ENCODE measurements at regions not wholly inside any gene's neighbourhood (a gene's known extent, or its start where the extent isn't known, plus 50 kb on each side); places are given as distances from the start of the nearest gene placed in this dataset.

DNA sequence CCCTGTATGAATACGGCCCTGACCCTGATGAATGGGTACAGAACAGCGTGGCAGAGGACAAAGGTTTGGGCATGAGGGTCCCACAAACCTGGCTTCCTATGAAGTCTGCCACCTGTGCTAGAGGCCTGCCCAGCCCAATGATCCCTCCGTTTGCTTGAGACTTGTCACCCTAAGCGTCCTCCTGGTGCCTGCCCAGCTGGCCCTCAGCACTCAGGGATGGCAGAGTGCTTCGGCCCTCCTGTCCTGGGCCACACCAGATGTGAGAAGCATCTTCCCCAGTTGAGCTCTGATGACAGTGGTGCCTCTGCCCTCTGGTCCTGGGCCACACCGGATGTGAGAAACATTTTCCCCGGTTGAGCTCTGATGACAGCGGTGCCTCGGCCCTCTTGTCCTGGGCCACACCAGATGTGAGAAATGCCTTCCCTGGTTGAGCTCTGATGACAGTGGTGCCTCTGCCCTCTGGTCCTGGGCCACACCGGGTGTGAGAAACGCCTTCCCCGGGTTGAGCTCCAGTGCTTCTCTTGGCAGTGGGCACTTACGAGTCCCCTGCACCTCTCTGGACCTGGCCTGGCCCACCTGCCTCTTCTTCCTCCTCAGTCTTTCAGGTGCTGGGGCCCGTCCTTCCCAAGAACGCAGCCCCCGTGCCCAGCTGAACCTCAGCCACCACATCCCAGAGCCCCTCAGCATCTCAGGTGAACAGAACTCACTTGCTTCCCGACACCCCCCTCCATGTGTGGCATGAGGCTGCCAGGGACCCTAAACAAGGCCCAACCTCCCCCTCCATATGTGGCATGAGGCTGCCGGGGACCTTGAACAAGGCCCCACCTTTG, 253.1 kb upstream of the IRX1 start (continued):
- TF ChIP-seq, protein P1, sequence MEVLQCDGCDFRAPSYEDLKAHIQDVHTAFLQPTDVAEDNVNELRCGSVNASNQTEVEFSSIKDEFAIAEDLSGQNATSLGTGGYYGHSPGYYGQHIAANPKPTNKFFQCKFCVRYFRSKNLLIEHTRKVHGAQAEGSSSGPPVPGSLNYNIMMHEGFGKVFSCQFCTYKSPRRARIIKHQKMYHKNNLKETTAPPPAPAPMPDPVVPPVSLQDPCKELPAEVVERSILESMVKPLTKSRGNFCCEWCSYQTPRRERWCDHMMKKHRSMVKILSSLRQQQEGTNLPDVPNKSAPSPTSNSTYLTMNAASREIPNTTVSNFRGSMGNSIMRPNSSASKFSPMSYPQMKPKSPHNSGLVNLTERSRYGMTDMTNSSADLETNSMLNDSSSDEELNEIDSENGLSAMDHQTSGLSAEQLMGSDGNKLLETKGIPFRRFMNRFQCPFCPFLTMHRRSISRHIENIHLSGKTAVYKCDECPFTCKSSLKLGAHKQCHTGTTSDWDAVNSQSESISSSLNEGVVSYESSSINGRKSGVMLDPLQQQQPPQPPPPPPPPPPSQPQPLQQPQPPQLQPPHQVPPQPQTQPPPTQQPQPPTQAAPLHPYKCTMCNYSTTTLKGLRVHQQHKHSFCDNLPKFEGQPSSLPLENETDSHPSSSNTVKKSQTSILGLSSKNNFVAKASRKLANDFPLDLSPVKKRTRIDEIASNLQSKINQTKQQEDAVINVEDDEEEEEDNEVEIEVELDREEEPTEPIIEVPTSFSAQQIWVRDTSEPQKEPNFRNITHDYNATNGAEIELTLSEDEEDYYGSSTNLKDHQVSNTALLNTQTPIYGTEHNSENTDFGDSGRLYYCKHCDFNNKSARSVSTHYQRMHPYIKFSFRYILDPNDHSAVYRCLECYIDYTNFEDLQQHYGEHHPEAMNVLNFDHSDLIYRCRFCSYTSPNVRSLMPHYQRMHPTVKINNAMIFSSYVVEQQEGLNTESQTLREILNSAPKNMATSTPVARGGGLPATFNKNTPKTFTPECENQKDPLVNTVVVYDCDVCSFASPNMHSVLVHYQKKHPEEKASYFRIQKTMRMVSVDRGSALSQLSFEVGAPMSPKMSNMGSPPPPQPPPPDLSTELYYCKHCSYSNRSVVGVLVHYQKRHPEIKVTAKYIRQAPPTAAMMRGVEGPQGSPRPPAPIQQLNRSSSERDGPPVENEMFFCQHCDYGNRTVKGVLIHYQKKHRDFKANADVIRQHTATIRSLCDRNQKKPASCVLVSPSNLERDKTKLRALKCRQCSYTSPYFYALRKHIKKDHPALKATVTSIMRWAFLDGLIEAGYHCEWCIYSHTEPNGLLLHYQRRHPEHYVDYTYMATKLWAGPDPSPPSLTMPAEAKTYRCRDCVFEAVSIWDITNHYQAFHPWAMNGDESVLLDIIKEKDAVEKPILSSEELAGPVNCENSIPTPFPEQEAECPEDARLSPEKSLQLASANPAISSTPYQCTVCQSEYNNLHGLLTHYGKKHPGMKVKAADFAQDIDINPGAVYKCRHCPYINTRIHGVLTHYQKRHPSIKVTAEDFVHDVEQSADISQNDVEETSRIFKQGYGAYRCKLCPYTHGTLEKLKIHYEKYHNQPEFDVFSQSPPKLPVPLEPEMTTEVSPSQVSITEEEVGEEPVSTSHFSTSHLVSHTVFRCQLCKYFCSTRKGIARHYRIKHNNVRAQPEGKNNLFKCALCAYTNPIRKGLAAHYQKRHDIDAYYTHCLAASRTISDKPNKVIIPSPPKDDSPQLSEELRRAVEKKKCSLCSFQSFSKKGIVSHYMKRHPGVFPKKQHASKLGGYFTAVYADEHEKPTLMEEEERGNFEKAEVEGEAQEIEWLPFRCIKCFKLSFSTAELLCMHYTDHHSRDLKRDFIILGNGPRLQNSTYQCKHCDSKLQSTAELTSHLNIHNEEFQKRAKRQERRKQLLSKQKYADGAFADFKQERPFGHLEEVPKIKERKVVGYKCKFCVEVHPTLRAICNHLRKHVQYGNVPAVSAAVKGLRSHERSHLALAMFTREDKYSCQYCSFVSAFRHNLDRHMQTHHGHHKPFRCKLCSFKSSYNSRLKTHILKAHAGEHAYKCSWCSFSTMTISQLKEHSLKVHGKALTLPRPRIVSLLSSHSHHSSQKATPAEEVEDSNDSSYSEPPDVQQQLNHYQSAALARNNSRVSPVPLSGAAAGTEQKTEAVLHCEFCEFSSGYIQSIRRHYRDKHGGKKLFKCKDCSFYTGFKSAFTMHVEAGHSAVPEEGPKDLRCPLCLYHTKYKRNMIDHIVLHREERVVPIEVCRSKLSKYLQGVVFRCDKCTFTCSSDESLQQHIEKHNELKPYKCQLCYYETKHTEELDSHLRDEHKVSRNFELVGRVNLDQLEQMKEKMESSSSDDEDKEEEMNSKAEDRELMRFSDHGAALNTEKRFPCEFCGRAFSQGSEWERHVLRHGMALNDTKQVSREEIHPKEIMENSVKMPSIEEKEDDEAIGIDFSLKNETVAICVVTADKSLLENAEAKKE (CRISPR knock-in tag; IDR thresholded peaks at IDR 0.05): no peak
- TF ChIP-seq CREB1 (CRISPR knock-in tag; IDR thresholded peaks at IDR 0.05; ENCODE audit: low read depth): no peak
- TF ChIP-seq ZNF114 (CRISPR knock-in tag; IDR thresholded peaks at IDR 0.05): no peak
- TF ChIP-seq, protein P2, sequence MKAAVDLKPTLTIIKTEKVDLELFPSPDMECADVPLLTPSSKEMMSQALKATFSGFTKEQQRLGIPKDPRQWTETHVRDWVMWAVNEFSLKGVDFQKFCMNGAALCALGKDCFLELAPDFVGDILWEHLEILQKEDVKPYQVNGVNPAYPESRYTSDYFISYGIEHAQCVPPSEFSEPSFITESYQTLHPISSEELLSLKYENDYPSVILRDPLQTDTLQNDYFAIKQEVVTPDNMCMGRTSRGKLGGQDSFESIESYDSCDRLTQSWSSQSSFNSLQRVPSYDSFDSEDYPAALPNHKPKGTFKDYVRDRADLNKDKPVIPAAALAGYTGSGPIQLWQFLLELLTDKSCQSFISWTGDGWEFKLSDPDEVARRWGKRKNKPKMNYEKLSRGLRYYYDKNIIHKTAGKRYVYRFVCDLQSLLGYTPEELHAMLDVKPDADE (IDR thresholded peaks at IDR 0.05): no peak

DNA sequence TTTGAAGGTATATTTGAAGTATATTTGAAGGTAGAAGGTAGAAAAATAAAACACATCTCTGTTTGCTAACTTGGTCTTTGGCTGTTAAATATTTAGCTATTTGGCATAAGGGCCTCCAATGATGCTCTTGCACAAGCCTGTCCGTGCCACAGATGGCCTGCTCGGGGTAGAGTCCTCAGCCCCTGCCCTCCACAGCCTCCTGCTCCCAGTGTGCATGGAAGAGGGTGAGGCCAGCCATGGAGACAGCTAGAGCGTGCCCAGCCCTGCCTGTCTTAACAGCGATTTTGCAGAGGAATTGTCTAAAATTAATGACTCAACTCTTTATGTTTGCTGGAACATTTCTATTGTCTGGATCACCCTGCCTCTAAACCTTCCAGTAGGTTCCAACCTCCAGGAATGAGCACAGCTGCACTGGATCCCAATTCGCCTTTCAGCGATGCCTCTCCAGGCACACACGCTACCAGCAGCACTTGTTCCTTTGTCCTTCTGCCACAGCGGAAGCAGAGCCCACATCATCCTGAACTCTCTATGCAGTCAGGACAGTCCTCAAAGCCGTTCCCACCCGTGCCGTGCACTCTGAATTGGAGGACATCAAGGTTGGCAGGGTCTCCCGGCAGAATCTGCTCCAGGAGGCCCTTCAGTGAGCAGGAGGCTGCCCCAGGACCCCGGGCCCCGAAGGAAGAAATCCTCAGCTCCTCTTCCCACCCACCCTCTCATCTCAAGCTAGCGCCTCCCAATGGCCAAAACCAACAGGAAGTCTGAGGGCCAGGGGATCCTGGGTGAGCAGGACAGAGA, 254.0 kb upstream of the IRX1 start:
- no peaks in the 10 kb centered on the region for H3K79me2 ChIP-seq (replicated peaks; ENCODE audit: insufficient read depth)
- Mint-ChIP-seq H3K9me3 (no peaks in the 10 kb centered on the region; the same call in 2 of the 3 replicates), H3K27ac (no peak overlapping the region), H3K4me3 (no peak overlapping the region), H3K4me1 (no peaks in the 10 kb centered on the region), H3K27me3 (ENCODE audit: insufficient read depth, low read depth, poor library complexity) (peaks cover 3% of the 10 kb centered on the region), H3K36me3 (ENCODE audit: low read depth) (no peaks in the 10 kb centered on the region)
- no peaks in the 10 kb centered on the region for H3K4me1 ChIP-seq (ENCODE audit: insufficient read depth)
- no peak for TF ChIP-seq NANOG (IDR thresholded peaks at IDR 0.05; ENCODE audit: borderline replicate concordance)
- no peak for TF ChIP-seq JUNB (IDR thresholded peaks at IDR 0.05; ENCODE audit: unreplicated experiment)
- TF ChIP-seq, protein P3, sequence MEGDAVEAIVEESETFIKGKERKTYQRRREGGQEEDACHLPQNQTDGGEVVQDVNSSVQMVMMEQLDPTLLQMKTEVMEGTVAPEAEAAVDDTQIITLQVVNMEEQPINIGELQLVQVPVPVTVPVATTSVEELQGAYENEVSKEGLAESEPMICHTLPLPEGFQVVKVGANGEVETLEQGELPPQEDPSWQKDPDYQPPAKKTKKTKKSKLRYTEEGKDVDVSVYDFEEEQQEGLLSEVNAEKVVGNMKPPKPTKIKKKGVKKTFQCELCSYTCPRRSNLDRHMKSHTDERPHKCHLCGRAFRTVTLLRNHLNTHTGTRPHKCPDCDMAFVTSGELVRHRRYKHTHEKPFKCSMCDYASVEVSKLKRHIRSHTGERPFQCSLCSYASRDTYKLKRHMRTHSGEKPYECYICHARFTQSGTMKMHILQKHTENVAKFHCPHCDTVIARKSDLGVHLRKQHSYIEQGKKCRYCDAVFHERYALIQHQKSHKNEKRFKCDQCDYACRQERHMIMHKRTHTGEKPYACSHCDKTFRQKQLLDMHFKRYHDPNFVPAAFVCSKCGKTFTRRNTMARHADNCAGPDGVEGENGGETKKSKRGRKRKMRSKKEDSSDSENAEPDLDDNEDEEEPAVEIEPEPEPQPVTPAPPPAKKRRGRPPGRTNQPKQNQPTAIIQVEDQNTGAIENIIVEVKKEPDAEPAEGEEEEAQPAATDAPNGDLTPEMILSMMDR (conservative IDR thresholded peaks at IDR 0.05; ENCODE audit: low read depth in 2 of 2): peak in 1 of 2 experiments; percentile 44; a peak in 3 of 4 replicates
- no peaks in the 10 kb centered on the region for H3K27me3 ChIP-seq (ENCODE audit: insufficient read depth)
- DNase-seq (ENCODE audit: low spot score): peak; percentile 9
- no peak overlapping the region for H3K4me2 ChIP-seq
- no peaks in the 10 kb centered on the region for H4K20me1 ChIP-seq (replicated peaks; ENCODE audit: insufficient read depth)
- no peaks in the 10 kb centered on the region for H3K9me2 ChIP-seq (ENCODE audit: insufficient read depth)
- no peak; the same call in 2 of the 3 replicates for ATAC-seq
- no peak overlapping the region; the same call in 1 of the 2 replicates for H2AFZ ChIP-seq
- no peak overlapping the region for H3K4me3 ChIP-seq
- no peak overlapping the region for H3K27ac ChIP-seq (ENCODE audit: low read depth)
- H3K36me3 ChIP-seq (ENCODE audit: insufficient read depth): no peaks in the 10 kb centered on the region
- H3F3A ChIP-seq (replicated peaks; ENCODE audit: low read depth): no peaks in the 10 kb centered on the region
